Left ventricle myocardium inferior (tissue), 1 donor: ENCODE measurements at regions not wholly inside any gene's neighbourhood (a gene's known extent, or its start where the extent isn't known, plus 50 kb on each side); places are given as distances from the start of the nearest gene placed in this dataset.

ENCODE experiments used
- DNase-seq: peaks from one replicate; pipeline ENCODE4 v3.0.0-alpha.2; 2020
- H3K27ac ChIP-seq: fragments of 200-600 bp; replicated peaks from 2 replicates; pipeline ENCODE4 v1.8.0; 2021
- H3K27me3 ChIP-seq: fragments of 200-600 bp; 2 replicates; pipeline ENCODE4 v1.8.0; 2021; ENCODE audit warnings: low read depth
- H3K36me3 ChIP-seq: fragments of 200-600 bp; 2 replicates; pipeline ENCODE4 v1.8.0; 2021
- H3K4me1 ChIP-seq: fragments of 200-600 bp; 2 replicates; pipeline ENCODE4 v1.8.0; 2021
- H3K4me3 ChIP-seq: fragments of 200-600 bp; 2 replicates; pipeline ENCODE4 v1.8.0; 2021; ENCODE audit warnings: mild to moderate bottlenecking, moderate library complexity
- H3K9me3 ChIP-seq: fragments of 200-600 bp; replicated peaks from 2 replicates; pipeline ENCODE4 v1.8.0; 2021
- CTCF ChIP-seq: fragments of 200-600 bp; IDR thresholded peaks from 2 replicates; pipeline ENCODE4 v1.8.0; 2021; ENCODE audit warnings: antibody characterized with exemption, mild to moderate bottlenecking, borderline replicate concordance
- intact Hi-C: fragments of 100-400 bp; cut with micrococcal nuclease; formaldehyde crosslinking; loops from one replicate; pipeline ENCODE4 v1.11.0; 2022
- donor health status: DM: no; HTN: yes; CAD: no; lungs with severe emphysema.

- no peaks in the 10 kb centered on the region for H3K4me1 ChIP-seq
- intact Hi-C loops: no loop called here
- H3K4me3 ChIP-seq: no peak overlapping the region
- H3K9me3 ChIP-seq: no peaks in the 10 kb centered on the region
- H3K36me3 ChIP-seq: no peaks in the 10 kb centered on the region
- no peak for DNase-seq
- H3K27me3 ChIP-seq: no peaks in the 10 kb centered on the region
- H3K27ac ChIP-seq: no peak overlapping the region
- TF ChIP-seq CTCF: no peak
These were observed 155.0 kb upstream of the MAOA start for GRCh38 chrX:43500996-43501694.

GRCh38 chrX:43504394-43504793 is 151.7 kb upstream of the MAOA start:
- no peaks in the 10 kb centered on the region for H3K4me1 ChIP-seq
- no peaks in the 10 kb centered on the region for H3K27me3 ChIP-seq
- H3K36me3 ChIP-seq: no peaks in the 10 kb centered on the region
- TF ChIP-seq CTCF: no peak
- intact Hi-C loops: no loop called here
- H3K4me3 ChIP-seq: no peak overlapping the region
- H3K27ac ChIP-seq: no peak overlapping the region
- DNase-seq: no peak
- no peaks in the 10 kb centered on the region for H3K9me3 ChIP-seq

- TF ChIP-seq CTCF: no peak
- H3K9me3 ChIP-seq: no peaks in the 10 kb centered on the region
- H3K4me3 ChIP-seq: no peak overlapping the region
- H3K36me3 ChIP-seq: no peaks in the 10 kb centered on the region
- no peaks in the 10 kb centered on the region for H3K27me3 ChIP-seq
- H3K27ac ChIP-seq: no peak overlapping the region
- DNase-seq: no peak
- intact Hi-C loops: no loop called here
- no peaks in the 10 kb centered on the region for H3K4me1 ChIP-seq
These were observed 150.3 kb upstream of the MAOA start for GRCh38 chrX:43505769-43506168.

GRCh38 chrX:43508694-43509093 is 147.4 kb upstream of the MAOA start:
- intact Hi-C loops: no loop called here
- Histone ChIP-seq H3K36me3 (no peaks in the 10 kb centered on the region), H3K27me3 (no peaks in the 10 kb centered on the region), H3K4me1 (no peaks in the 10 kb centered on the region), H3K27ac (no peak overlapping the region), H3K4me3 (no peak overlapping the region), H3K9me3 (no peaks in the 10 kb centered on the region)
- TF ChIP-seq CTCF: no peak
- no peak for DNase-seq

GRCh38 chrX:43510209-43510608 is 145.9 kb upstream of the MAOA start:
- DNase-seq: no peak
- H3K36me3 ChIP-seq: no peaks in the 10 kb centered on the region
- intact Hi-C loops: no loop called here
- H3K4me1 ChIP-seq: no peaks in the 10 kb centered on the region
- no peaks in the 10 kb centered on the region for H3K27me3 ChIP-seq
- no peak overlapping the region for H3K27ac ChIP-seq
- no peak for TF ChIP-seq CTCF
- no peak overlapping the region for H3K4me3 ChIP-seq
- no peaks in the 10 kb centered on the region for H3K9me3 ChIP-seq
